HL-60 (cell line): ENCODE measurements at regions not wholly inside any gene's neighbourhood (a gene's known extent, or its start where the extent isn't known, plus 50 kb on each side); places are given as distances from the start of the nearest gene placed in this dataset.

Experiments
- SPI1 ChIP-seq: IDR thresholded peaks from 2 replicates; pipeline ENCODE4 v1.6.1; 2012; ENCODE audit warnings: low read depth, mild to moderate bottlenecking, borderline replicate concordance
- TF ChIP-seq, protein P1 (sequence below): IDR thresholded peaks from one replicate; pipeline ENCODE4 v1.5.1; 2011; ENCODE audit warnings: low read length, control low read depth, inconsistent platforms; ENCODE audit not compliant: insufficient read depth

DNA sequence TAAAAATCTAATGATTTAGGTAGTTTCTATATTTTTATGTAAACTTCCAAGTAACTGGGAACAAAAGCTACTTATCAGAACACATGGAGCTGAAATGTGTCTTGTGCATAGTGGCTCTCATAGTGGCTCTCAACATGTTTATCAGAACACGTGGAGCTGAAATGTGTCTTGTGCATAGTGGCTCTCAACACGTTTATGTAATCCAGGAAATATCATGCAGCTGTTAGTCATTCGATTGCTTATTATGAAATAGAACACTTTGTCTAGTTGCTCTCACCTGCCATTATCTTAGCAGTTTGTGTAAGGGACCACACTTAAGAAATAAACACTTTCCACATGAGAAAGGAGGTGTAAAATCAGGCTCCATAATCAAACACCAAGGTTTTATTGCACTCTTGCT, 119.2 kb upstream of the ASCC3 start:
- TF ChIP-seq, protein P1, sequence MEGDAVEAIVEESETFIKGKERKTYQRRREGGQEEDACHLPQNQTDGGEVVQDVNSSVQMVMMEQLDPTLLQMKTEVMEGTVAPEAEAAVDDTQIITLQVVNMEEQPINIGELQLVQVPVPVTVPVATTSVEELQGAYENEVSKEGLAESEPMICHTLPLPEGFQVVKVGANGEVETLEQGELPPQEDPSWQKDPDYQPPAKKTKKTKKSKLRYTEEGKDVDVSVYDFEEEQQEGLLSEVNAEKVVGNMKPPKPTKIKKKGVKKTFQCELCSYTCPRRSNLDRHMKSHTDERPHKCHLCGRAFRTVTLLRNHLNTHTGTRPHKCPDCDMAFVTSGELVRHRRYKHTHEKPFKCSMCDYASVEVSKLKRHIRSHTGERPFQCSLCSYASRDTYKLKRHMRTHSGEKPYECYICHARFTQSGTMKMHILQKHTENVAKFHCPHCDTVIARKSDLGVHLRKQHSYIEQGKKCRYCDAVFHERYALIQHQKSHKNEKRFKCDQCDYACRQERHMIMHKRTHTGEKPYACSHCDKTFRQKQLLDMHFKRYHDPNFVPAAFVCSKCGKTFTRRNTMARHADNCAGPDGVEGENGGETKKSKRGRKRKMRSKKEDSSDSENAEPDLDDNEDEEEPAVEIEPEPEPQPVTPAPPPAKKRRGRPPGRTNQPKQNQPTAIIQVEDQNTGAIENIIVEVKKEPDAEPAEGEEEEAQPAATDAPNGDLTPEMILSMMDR: no peak
- TF ChIP-seq SPI1: no peak
